ENCODE measurements at regions not wholly inside any gene's neighbourhood (a gene's known extent, or its start where the extent isn't known, plus 50 kb on each side); places are given as distances from the start of the nearest gene placed in this dataset.

- FAIRE-seq (peak; percentile 55), DNase-seq (ENCODE audit: low read depth, low spot score) (peak; percentile 75)
- Histone ChIP-seq H3K27me3 (ENCODE audit: control insufficient read depth in 2 of 2, insufficient read depth in 2 of 2, low read length in 2 of 2) (no peaks in the 10 kb centered on the region), H4K20me1 (replicated peaks; ENCODE audit: control insufficient read depth, extremely low read depth, insufficient read depth, low read length) (no peaks in the 10 kb centered on the region), H3K9ac (replicated peaks; ENCODE audit: extremely low read depth, insufficient read depth, low read length) (no peak overlapping the region), H3K27ac (ENCODE audit: insufficient read depth, low read depth, low read length) (no peak overlapping the region), H2AFZ (ENCODE audit: low read depth, low read length) (no peak overlapping the region), H3K9me1 (replicated peaks; ENCODE audit: control insufficient read depth, extremely low read depth, insufficient read depth, low read length) (no peaks in the 10 kb centered on the region), H3K9me3 (replicated peaks; ENCODE audit: control insufficient read depth, insufficient read depth, low read length) (no peaks in the 10 kb centered on the region), H3K4me2 (ENCODE audit: insufficient read depth, low read length) (peak overlapping the region; percentile 24), H3K79me2 (ENCODE audit: control insufficient read depth, insufficient read depth, low read length) (no peaks in the 10 kb centered on the region), H3K4me1 (ENCODE audit: control insufficient read depth, extremely low read depth, insufficient read depth, low read length) (peaks cover 5% of the 10 kb centered on the region), H3K4me3 (replicated peaks in 1 of 3; ENCODE audit: insufficient read depth in 1 of 3, low read depth in 1 of 3, low read length in 3 of 3) (no peak overlapping the region), H3K36me3 (ENCODE audit: control insufficient read depth in 2 of 2, extremely low read depth in 1 of 2, insufficient read depth in 2 of 2, low read length in 2 of 2) (no peaks in the 10 kb centered on the region)
- BruUV-seq (replicated peaks): no TSS peak
- dilution Hi-C loops (cut with MboI; ENCODE audit: extremely low pct_ligation_motif_present, low sequenced_read_pairs): no loop called here
- CTCF ChIA-PET: no interaction called here
- intact Hi-C loops (cut with micrococcal nuclease): loop anchor here (5.0 kb wide), 1 partner anchor 91 kb away; no protein-coding TSS in a partner anchor
- POLR2A ChIA-PET: no interaction called here
- TF ChIP-seq CTCF (IDR thresholded peaks at IDR 0.05; ENCODE audit: extremely low read depth in 1 of 2, insufficient read depth in 1 of 2, low read depth in 1 of 2, low read length in 2 of 2) (no peak), POLR2AphosphoS5 (IDR thresholded peaks at IDR 0.05; ENCODE audit: insufficient read depth, low read depth, low read length) (no peak), MYC (IDR thresholded peaks at IDR 0.05; ENCODE audit: low read depth, low read length) (no peak), GATA2 (IDR thresholded peaks at IDR 0.05; ENCODE audit: insufficient read depth, insufficient read length, low read depth, low read length) (no peak), MAX (IDR thresholded peaks at IDR 0.05; ENCODE audit: insufficient read depth, insufficient read length) (no peak), FOS (IDR thresholded peaks at IDR 0.05; ENCODE audit: borderline replicate concordance, insufficient read depth, low read length) (no peak), POLR2A (IDR thresholded peaks at IDR 0.05; ENCODE audit: low read depth, low read length) (no peak), JUN (IDR thresholded peaks at IDR 0.05; ENCODE audit: borderline replicate concordance, insufficient read depth, insufficient read length, low read depth) (no peak), EZH2 (IDR thresholded peaks at IDR 0.05; ENCODE audit: borderline replicate concordance, low read depth, low read length, severe bottlenecking) (no peak)
Measured at GRCh38 chr9:28121366-28121765, 548.1 kb upstream of the C9orf72 start.
